Stimulated activated naive B cell treated with anti-CD40 and anti-IgM and Interleukin-4, amounts not matched to agents 10 μg/mL and 1 μg/mL and 100 μg/mL, for 72 hours (primary cell): ENCODE measurements at regions not wholly inside any gene's neighbourhood (a gene's known extent, or its start where the extent isn't known, plus 50 kb on each side); places are given as distances from the start of the nearest gene placed in this dataset.
"Not testable (repeated sequence)": the region's sequence is repeated elsewhere in the genome, so short reads cannot be mapped to it uniquely, and the experiment has no call there.

Source experiments
- ATAC-seq, 2 donors: fragments of 150-1000 bp; cut with Tn5 transposase; replicated peaks; 2 replicates each; pipeline ENCODE4 v1.10.0; 2021; ENCODE audit warnings: moderate library complexity in 1 of 2
- DNase-seq: peaks from one replicate; pipeline ENCODE4 v3.0.0; 2021
- H3K27ac Mint-ChIP-seq: one replicate; pipeline ENCODE4 v1.8.0; 2022; ENCODE audit warnings: mild to moderate bottlenecking, mixed read lengths
- H3K27me3 Mint-ChIP-seq, 2 donors: one replicate each; pipeline ENCODE4 v1.8.0; 2022; ENCODE audit warnings: mixed read lengths in 2 of 2
- H3K36me3 Mint-ChIP-seq, 2 donors: one replicate each; pipeline ENCODE4 v1.8.0; 2022; ENCODE audit warnings: mixed read lengths in 2 of 2, mild to moderate bottlenecking in 1 of 2
- H3K4me1 Mint-ChIP-seq, 2 donors: one replicate each; pipeline ENCODE4 v1.8.0; 2022; ENCODE audit warnings: mixed read lengths in 2 of 2, mild to moderate bottlenecking in 1 of 2
- H3K4me3 Mint-ChIP-seq, 2 donors: one replicate each; pipeline ENCODE4 v1.8.0; 2022; ENCODE audit warnings: mild to moderate bottlenecking in 2 of 2, mixed read lengths in 2 of 2, moderate library complexity in 1 of 2
- H3K9me3 Mint-ChIP-seq, 2 donors: one replicate each; pipeline ENCODE4 v1.8.0; 2022; ENCODE audit warnings: mixed read lengths in 2 of 2, mild to moderate bottlenecking in 1 of 2

DNA sequence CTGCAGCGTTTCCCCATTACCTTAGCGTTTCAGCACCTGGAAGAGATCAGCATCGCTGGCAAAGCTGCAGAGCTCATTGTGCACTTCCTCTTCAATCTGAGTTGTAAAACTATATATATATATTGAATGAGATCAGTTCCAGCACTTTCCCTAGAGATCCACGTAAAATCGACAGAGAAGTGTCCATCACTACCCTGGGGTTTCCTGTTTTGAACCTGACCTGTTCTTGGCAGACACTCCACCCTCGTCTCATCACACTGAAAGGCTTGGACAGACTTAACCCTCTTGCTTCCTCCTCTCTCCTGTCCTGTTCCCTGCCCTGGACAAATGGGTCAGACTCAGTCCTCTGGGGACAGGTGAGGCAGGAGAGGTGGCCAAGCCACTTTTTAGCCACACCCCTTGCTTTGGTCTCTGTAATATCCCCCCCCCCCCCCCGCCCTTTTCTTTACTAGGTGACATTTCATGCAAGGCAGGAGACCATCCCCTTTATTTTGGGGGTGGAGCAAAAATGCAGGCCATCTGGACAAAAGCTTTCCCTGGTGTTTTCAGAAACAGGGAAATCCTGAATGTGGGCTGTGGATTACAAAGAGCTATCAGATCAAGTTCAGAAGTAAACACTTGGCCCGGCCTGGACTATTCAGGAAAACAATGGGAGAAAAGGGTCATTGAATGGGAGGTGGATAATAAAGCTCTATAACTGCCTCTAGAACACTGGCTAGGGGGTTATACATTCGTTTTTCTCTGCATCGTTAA is 83.7 kb upstream of the KDM7A start:
- peaks cover 6 to 7% of the 10 kb centered on the region in 2 donors for H3K9me3 Mint-ChIP-seq
- peaks cover 23 to 30% of the 10 kb centered on the region in 2 donors for H3K27me3 Mint-ChIP-seq
- peaks cover 4 to 17% of the 10 kb centered on the region in 2 donors for H3K4me1 Mint-ChIP-seq
- ATAC-seq (no peak), DNase-seq (no peak)
- no peak overlapping the region for H3K27ac Mint-ChIP-seq
- H3K4me3 Mint-ChIP-seq: no peak overlapping the region
- H3K36me3 Mint-ChIP-seq: peaks cover 0 to 7% of the 10 kb centered on the region in 2 donors

GRCh38 chr7:140257278-140257677 is 80.5 kb upstream of the KDM7A start:
- H3K36me3 Mint-ChIP-seq, H3K9me3 Mint-ChIP-seq, H3K4me3 Mint-ChIP-seq, H3K27ac Mint-ChIP-seq, ATAC-seq, DNase-seq: not testable (repeated sequence)
- Mint-ChIP-seq H3K4me1 (peaks cover 5 to 33% of the 10 kb centered on the region in 2 donors), H3K27me3 (peaks cover 18 to 25% of the 10 kb centered on the region in 2 donors)

DNA sequence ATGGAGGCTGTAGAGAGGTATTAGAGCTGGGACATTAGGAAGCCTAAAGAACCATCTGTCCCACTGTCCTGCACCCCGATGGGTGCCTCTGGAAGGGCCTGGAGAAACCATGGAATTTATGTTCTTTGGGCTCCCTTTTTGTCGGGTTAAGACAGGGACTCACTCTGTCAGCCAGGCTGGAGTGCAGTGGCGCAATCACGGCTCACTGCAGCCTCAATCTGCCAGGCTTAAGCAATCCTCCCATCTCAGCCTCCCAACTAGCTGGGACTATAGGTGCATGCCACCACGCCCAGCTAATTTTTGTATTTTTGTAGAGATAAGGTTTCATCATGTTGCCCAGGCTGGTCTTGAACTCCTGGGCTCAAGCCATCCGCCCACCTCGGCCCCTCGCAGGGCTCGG is 78.2 kb upstream of the KDM7A start:
- H3K4me1 Mint-ChIP-seq: peaks cover 5 to 26% of the 10 kb centered on the region in 2 donors
- H3K36me3 Mint-ChIP-seq, H3K4me3 Mint-ChIP-seq, H3K9me3 Mint-ChIP-seq, DNase-seq, ATAC-seq, H3K27ac Mint-ChIP-seq: not testable (repeated sequence)
- H3K27me3 Mint-ChIP-seq: peaks cover 12 to 13% of the 10 kb centered on the region in 2 donors

- Mint-ChIP-seq H3K4me3 (no peak overlapping the region), H3K4me1 (peaks cover 4 to 17% of the 10 kb centered on the region in 2 donors), H3K9me3 (no peaks in the 10 kb centered on the region), H3K27ac (no peak overlapping the region), H3K36me3 (peaks cover 0 to 4% of the 10 kb centered on the region in 2 donors), H3K27me3 (peaks cover 6 to 8% of the 10 kb centered on the region in 2 donors)
- no peak for DNase-seq
- ATAC-seq: no peak
These were observed 72.4 kb upstream of the KDM7A start for GRCh38 chr7:140249036-140249806.

- H3K27ac Mint-ChIP-seq: no peak overlapping the region
- ATAC-seq: no peak
- H3K27me3 Mint-ChIP-seq: peaks cover 6 to 8% of the 10 kb centered on the region in 2 donors
- no peaks in the 10 kb centered on the region for H3K9me3 Mint-ChIP-seq
- H3K4me1 Mint-ChIP-seq: peaks cover 5 to 8% of the 10 kb centered on the region in 2 donors
- DNase-seq: no peak
- H3K36me3 Mint-ChIP-seq: peaks cover 0 to 2% of the 10 kb centered on the region in 2 donors
- no peak overlapping the region for H3K4me3 Mint-ChIP-seq
These were observed 70.8 kb upstream of the KDM7A start for GRCh38 chr7:140247559-140247958.

DNA sequence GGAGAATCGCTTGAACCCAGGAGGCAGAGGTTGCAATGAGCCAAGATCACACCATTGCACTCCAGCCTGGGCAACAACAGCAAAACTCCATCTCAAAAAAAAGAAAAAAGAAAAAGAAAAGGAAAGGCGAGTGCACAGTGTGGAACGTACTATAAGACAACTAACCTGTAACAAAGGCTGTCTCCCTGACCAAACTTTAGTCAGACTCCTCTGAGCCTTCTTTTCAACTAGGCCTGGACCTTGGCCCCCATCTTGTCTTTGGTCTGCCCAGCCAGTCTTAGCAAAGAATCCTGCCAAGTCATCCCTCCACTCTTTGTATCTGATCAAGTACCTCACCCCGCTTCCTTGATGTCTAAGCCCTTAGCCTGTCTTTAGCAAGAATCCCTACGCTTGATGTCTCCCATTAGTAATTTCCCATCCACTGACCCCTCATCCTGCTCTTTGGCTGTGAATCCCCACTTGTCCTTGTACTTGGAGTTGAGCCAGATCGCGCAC is 68.9 kb upstream of the KDM7A start:
- H3K4me3 Mint-ChIP-seq: no peak overlapping the region
- peaks cover 9 to 15% of the 10 kb centered on the region in 2 donors for H3K4me1 Mint-ChIP-seq
- H3K9me3 Mint-ChIP-seq: no peaks in the 10 kb centered on the region
- H3K27me3 Mint-ChIP-seq: peaks cover 6 to 8% of the 10 kb centered on the region in 2 donors
- no peak for ATAC-seq
- H3K36me3 Mint-ChIP-seq: no peaks in the 10 kb centered on the region
- H3K27ac Mint-ChIP-seq: no peak overlapping the region
- no peak for DNase-seq

DNA sequence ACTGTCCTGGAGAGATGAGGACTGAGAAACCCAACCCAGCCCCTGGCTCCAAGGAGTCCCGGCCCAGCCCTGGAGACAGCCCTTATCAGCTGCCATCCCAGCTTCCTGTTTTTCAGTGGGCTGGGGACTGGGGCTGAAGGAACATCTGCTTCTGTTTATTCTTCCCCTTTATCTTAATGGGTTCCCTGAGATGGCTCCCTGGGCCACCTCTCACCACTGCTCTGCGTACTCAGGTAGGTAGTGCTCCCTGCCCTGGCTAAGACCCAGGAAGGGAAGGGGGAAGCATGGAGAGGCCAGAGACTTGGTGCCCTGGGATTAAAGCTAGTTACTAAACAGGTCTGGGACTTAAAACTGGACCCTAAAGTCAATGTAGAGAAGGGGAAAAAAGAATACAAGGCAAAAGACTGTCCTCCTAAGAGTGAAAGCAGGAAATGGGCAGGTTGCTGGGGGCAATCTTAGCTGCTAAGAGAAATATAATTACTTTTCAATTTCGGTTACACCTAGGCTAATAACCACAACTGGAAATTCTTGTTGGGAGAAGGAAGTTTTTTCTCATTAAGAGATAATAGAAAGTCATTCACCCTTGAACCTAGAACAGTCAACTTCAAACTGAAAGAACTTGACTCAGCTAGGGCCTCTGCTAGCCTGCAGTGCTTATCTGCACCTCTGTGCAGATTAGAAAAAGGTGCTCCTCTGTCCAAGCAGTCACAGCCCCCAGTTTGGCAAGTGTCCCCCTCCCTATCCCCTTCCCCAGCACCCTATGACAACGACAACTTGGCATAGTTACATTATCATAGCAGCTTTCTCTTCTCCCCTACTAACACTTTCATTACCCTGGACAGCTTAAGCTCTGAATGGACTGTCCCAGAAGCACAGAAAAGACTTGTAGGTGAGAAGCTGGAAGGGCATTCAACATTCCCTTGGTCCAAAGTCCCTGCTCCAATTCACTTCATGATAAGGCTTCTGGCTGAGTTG is 65.6 kb upstream of the KDM7A start:
- Mint-ChIP-seq H3K27ac (no peak overlapping the region), H3K4me1 (peaks cover 13 to 29% of the 10 kb centered on the region in 2 donors), H3K36me3 (no peaks in the 10 kb centered on the region), H3K27me3 (peaks cover 4 to 6% of the 10 kb centered on the region in 2 donors), H3K9me3 (no peaks in the 10 kb centered on the region), H3K4me3 (no peak overlapping the region)
- DNase-seq (no peak), ATAC-seq (peak; percentile 90 to 95)

DNA sequence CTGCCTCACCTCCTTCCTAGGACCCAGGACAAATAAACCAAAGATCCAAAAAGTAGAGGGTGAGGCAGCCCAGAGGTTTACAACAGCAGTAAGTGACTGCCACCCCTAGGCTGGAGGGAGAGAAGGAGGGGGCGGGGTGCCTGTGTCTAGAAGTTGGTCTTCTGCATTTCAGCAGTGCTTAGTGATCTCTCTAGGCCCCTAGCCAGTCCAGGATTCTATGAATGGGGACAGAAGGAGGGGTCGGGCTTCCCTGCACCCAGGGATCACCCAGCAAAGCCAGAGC is 62.8 kb upstream of the KDM7A start:
- peaks cover 18 to 40% of the 10 kb centered on the region in 2 donors for H3K4me1 Mint-ChIP-seq
- peaks cover 6 to 8% of the 10 kb centered on the region in 2 donors for H3K27me3 Mint-ChIP-seq
- no peaks in the 10 kb centered on the region for H3K36me3 Mint-ChIP-seq
- H3K27ac Mint-ChIP-seq: no peak overlapping the region
- H3K4me3 Mint-ChIP-seq: no peak overlapping the region
- H3K9me3 Mint-ChIP-seq: no peaks in the 10 kb centered on the region
- no peak for DNase-seq
- ATAC-seq: peak in 1 of 2 donors; percentile 52

DNA sequence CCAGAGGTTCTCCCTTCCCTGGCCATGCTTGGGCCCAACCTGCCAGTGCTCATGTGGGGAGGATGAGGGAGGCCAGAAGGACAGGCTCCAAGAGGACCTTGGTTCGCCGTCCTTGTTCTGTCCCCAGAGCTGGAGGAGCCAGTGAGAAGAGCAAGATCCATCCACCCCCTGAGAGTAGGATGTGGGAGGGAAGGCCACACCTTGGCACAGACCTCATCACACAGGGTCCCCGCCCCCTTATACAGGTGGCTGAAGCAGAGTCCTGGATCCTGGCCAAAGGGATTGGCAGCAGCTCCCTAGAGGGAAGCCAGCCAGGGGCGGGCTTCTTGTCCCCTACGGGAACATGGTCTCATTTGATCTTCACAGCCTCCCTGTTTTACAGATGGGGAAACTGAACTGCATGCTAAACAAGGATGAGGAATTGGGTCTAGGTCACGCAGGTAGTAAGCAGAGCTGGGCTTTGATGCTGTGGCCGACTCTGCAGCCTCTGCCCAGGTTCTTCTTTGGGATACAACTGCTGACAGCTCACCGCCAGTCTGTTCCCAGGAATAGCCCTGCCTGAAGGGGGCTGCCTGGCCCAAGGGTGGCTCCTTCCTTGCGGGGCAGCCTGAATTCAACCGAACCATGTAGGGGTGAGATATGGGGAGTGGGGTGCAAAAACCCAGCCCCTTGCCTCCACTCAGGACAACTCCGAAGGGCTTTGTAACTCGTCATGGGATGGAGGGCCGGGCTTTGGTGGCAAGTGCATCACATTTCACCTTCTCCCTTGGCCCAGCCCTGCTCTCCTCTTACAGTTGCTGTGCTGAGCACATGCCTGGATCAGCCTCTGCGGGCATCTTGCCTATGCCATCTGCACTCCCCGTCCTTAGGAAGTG is 62.2 kb upstream of the KDM7A start:
- peaks cover 18 to 41% of the 10 kb centered on the region in 2 donors for H3K4me1 Mint-ChIP-seq
- no peaks in the 10 kb centered on the region for H3K9me3 Mint-ChIP-seq
- ATAC-seq (no peak), DNase-seq (no peak)
- no peaks in the 10 kb centered on the region for H3K36me3 Mint-ChIP-seq
- H3K27me3 Mint-ChIP-seq: peaks cover 6 to 8% of the 10 kb centered on the region in 2 donors
- H3K27ac Mint-ChIP-seq: no peak overlapping the region
- no peak overlapping the region for H3K4me3 Mint-ChIP-seq

GRCh38 chr7:140237390-140237789 is 60.6 kb upstream of the KDM7A start:
- Mint-ChIP-seq H3K36me3 (no peaks in the 10 kb centered on the region), H3K27me3 (peaks cover 6 to 8% of the 10 kb centered on the region in 2 donors), H3K27ac (no peak overlapping the region), H3K4me1 (peaks cover 24 to 48% of the 10 kb centered on the region in 2 donors), H3K4me3 (no peak overlapping the region), H3K9me3 (no peaks in the 10 kb centered on the region)
- ATAC-seq (no peak), DNase-seq (no peak)

- DNase-seq: no peak
- peaks cover 26 to 48% of the 10 kb centered on the region in 2 donors for H3K4me1 Mint-ChIP-seq
- H3K27me3 Mint-ChIP-seq: peaks cover 6 to 8% of the 10 kb centered on the region in 2 donors
- H3K27ac Mint-ChIP-seq: no peak overlapping the region
- H3K36me3 Mint-ChIP-seq: no peaks in the 10 kb centered on the region
- no peak overlapping the region for H3K4me3 Mint-ChIP-seq
- H3K9me3 Mint-ChIP-seq: no peaks in the 10 kb centered on the region
- no peak for ATAC-seq
These were observed 59.8 kb upstream of the KDM7A start for GRCh38 chr7:140236626-140237025.

GRCh38 chr7:140235114-140235513 is 58.3 kb upstream of the KDM7A start:
- peaks cover 8 to 10% of the 10 kb centered on the region in 2 donors for H3K27me3 Mint-ChIP-seq
- H3K36me3 Mint-ChIP-seq: no peaks in the 10 kb centered on the region
- H3K4me1 Mint-ChIP-seq: peaks cover 33 to 62% of the 10 kb centered on the region in 2 donors
- H3K27ac Mint-ChIP-seq: no peak overlapping the region
- no peaks in the 10 kb centered on the region for H3K9me3 Mint-ChIP-seq
- DNase-seq: no peak
- H3K4me3 Mint-ChIP-seq: no peak overlapping the region
- ATAC-seq: no peak
